ENCODE measurements at regions not wholly inside any gene's neighbourhood (a gene's known extent, or its start where the extent isn't known, plus 50 kb on each side); places are given as distances from the start of the nearest gene placed in this dataset.

- no peaks in the 10 kb centered on the region for H3K9me3 ChIP-seq (ENCODE audit: low read length)
- H3K4me2 ChIP-seq (ENCODE audit: low read length), result no peak overlapping the region
- H3K27me3 ChIP-seq (ENCODE audit: insufficient read depth, low read depth, low read length), result no peaks in the 10 kb centered on the region
- H3K36me3 ChIP-seq (ENCODE audit: insufficient read depth, low read length), result no peaks in the 10 kb centered on the region
- H3F3A ChIP-seq (ENCODE audit: insufficient read depth, low read length, poor library complexity, severe bottlenecking), result peaks cover 3% of the 10 kb centered on the region
- peak overlapping the region; percentile 83 for H3K27ac ChIP-seq (ENCODE audit: low read length)
- no peaks in the 10 kb centered on the region for H3K9me2 ChIP-seq (ENCODE audit: insufficient read depth, low read length)
- no peak overlapping the region for H2AFZ ChIP-seq (ENCODE audit: low read depth, low read length)
- TF ChIP-seq TAF1 (IDR thresholded peaks at IDR 0.05; ENCODE audit: low read depth) (no peak), RAD21 (conservative IDR thresholded peaks at IDR 0.05) (no peak), EZH2 (IDR thresholded peaks at IDR 0.05; ENCODE audit: borderline replicate concordance, insufficient read depth, low read length, poor library complexity, severe bottlenecking) (no peak), SMC3 (conservative IDR thresholded peaks at IDR 0.05; ENCODE audit: poor library complexity) (no peak), REST (IDR thresholded peaks at IDR 0.05; ENCODE audit: borderline replicate concordance) (no peak), CTCF (IDR thresholded peaks at IDR 0.05; ENCODE audit: poor library complexity, severe bottlenecking) (no peak), POLR2AphosphoS5 (IDR thresholded peaks at IDR 0.05) (no peak), EP300 (conservative IDR thresholded peaks at IDR 0.05; ENCODE audit: poor library complexity, severe bottlenecking) (no peak), MXI1 (conservative IDR thresholded peaks at IDR 0.05; ENCODE audit: poor library complexity, severe bottlenecking) (no peak)
- no peak overlapping the region for H3K9ac ChIP-seq (ENCODE audit: low read length)
- H3K4me3 ChIP-seq (ENCODE audit: low read length), result peak overlapping the region; percentile 39
- no peaks in the 10 kb centered on the region for H3K79me2 ChIP-seq (replicated peaks; ENCODE audit: insufficient read depth, low read length)
- no peaks in the 10 kb centered on the region for H4K20me1 ChIP-seq (ENCODE audit: insufficient read depth)
These were observed 71.0 kb upstream of the SPACA1 start for GRCh38 chr6:87976616-87977015.

DNA sequence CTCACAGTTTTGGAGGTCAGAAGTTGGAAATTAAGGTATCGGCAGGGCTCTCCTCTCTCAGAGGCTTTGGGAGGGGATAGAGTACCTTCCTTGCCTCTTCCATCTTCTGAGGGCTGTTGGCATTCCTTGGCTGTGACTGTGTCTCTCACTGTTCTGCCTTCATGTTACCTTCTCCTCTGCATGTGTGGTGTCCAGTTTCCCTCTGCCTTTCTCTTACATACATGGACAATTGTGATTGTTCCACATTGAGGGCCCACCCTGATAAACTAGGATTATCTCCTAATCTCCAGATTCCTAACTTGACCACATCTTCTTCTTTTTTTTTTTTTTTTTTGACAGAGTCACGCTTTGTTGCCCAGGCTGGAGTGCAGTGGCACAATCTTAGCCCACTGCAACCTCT lies 72.1 kb upstream of the SPACA1 start:
- no peak overlapping the region for H3K4me2 ChIP-seq (ENCODE audit: low read length)
- H3K36me3 ChIP-seq (ENCODE audit: insufficient read depth, low read length), result no peaks in the 10 kb centered on the region
- H4K20me1 ChIP-seq (ENCODE audit: insufficient read depth), result no peaks in the 10 kb centered on the region
- no peaks in the 10 kb centered on the region for H3K9me3 ChIP-seq (ENCODE audit: low read length)
- H3K9ac ChIP-seq (ENCODE audit: low read length), result no peak overlapping the region
- no peak overlapping the region for H3K4me3 ChIP-seq (ENCODE audit: low read length)
- H2AFZ ChIP-seq (ENCODE audit: low read depth, low read length), result no peak overlapping the region
- no peak overlapping the region for H3K27ac ChIP-seq (ENCODE audit: low read length)
- H3K79me2 ChIP-seq (replicated peaks; ENCODE audit: insufficient read depth, low read length), result no peaks in the 10 kb centered on the region
- TF ChIP-seq POLR2AphosphoS5 (IDR thresholded peaks at IDR 0.05) (no peak), TAF1 (IDR thresholded peaks at IDR 0.05; ENCODE audit: low read depth) (no peak), CTCF (IDR thresholded peaks at IDR 0.05; ENCODE audit: poor library complexity, severe bottlenecking) (no peak), EZH2 (IDR thresholded peaks at IDR 0.05; ENCODE audit: borderline replicate concordance, insufficient read depth, low read length, poor library complexity, severe bottlenecking) (no peak), REST (IDR thresholded peaks at IDR 0.05; ENCODE audit: borderline replicate concordance) (no peak), EP300 (conservative IDR thresholded peaks at IDR 0.05; ENCODE audit: poor library complexity, severe bottlenecking) (no peak), RAD21 (conservative IDR thresholded peaks at IDR 0.05) (no peak), SMC3 (conservative IDR thresholded peaks at IDR 0.05; ENCODE audit: poor library complexity) (no peak), MXI1 (conservative IDR thresholded peaks at IDR 0.05; ENCODE audit: poor library complexity, severe bottlenecking) (no peak)
- no peaks in the 10 kb centered on the region for H3K27me3 ChIP-seq (ENCODE audit: insufficient read depth, low read depth, low read length)
- no peaks in the 10 kb centered on the region for H3K9me2 ChIP-seq (ENCODE audit: insufficient read depth, low read length)
- peaks cover 3% of the 10 kb centered on the region for H3F3A ChIP-seq (ENCODE audit: insufficient read depth, low read length, poor library complexity, severe bottlenecking)

Measured in neural cell (in vitro differentiated cells).